ENCODE measurements at regions not wholly inside any gene's neighbourhood (a gene's known extent, or its start where the extent isn't known, plus 50 kb on each side); places are given as distances from the start of the nearest gene placed in this dataset.
"Not testable (repeated sequence)": the region's sequence is repeated elsewhere in the genome, so short reads cannot be mapped to it uniquely, and the experiment has no call there.

DNA sequence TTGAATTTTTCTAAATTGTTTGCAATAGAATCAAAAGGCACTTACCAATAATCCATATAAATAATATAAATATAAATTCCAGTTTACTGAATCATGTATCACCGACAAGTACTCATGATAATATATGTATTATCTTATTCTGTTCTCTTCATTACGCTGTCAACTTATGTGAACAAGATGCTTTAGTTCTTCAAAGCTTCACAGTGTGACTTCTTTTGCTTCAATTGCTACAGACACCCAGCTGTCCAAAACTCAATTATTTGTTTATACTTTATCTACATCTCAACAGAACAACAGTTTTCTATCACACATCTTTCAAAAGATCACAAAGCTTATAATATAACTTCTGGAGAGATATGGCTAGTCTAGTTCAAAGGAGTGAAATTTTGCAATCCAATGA lies 1499.9 kb upstream of the PCDH10 start (continued):
- TF ChIP-seq, protein P1, sequence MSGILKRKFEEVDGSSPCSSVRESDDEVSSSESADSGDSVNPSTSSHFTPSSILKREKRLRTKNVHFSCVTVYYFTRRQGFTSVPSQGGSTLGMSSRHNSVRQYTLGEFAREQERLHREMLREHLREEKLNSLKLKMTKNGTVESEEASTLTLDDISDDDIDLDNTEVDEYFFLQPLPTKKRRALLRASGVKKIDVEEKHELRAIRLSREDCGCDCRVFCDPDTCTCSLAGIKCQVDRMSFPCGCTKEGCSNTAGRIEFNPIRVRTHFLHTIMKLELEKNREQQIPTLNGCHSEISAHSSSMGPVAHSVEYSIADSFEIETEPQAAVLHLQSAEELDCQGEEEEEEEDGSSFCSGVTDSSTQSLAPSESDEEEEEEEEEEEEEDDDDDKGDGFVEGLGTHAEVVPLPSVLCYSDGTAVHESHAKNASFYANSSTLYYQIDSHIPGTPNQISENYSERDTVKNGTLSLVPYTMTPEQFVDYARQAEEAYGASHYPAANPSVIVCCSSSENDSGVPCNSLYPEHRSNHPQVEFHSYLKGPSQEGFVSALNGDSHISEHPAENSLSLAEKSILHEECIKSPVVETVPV (CRISPR knock-in tag; IDR thresholded peaks at IDR 0.05): no peak

DNA sequence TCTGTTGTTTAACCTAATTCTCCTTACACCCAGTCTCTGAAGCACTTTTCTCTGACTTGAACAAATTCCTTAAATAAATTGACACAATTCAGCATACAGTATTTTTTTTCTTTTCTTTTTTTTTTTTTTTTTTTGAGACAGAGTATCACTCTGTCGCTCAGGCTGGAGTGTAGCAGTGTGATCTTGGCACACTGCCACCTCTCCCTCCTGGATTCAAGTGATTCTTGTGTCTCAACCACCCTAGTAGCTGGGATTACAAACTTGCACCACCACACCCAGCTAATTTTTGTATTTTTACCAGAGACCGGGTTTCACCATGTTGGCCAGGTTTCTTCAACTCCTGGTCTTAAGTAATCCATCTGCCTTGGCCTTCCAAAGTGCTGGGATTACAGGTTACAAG lies 1498.1 kb upstream of the PCDH10 start:
- no peak for ATAC-seq
- TF ChIP-seq, protein P2, sequence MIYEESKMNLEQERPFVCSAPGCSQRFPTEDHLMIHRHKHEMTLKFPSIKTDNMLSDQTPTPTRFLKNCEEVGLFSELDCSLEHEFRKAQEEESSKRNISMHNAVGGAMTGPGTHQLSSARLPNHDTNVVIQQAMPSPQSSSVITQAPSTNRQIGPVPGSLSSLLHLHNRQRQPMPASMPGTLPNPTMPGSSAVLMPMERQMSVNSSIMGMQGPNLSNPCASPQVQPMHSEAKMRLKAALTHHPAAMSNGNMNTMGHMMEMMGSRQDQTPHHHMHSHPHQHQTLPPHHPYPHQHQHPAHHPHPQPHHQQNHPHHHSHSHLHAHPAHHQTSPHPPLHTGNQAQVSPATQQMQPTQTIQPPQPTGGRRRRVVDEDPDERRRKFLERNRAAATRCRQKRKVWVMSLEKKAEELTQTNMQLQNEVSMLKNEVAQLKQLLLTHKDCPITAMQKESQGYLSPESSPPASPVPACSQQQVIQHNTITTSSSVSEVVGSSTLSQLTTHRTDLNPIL (CRISPR knock-in tag; IDR thresholded peaks at IDR 0.05; ENCODE audit: low read depth): no peak
- TF ChIP-seq OSR1 (CRISPR knock-in tag; IDR thresholded peaks at IDR 0.05) (no peak), ZNF565 (CRISPR knock-in tag; conservative IDR thresholded peaks at IDR 0.05; ENCODE audit: low read depth) (no peak), ARNTL (CRISPR knock-in tag; IDR thresholded peaks at IDR 0.05; ENCODE audit: borderline replicate concordance, low read depth) (no peak), RARB (CRISPR knock-in tag; IDR thresholded peaks at IDR 0.05) (no peak), BACH2 (CRISPR knock-in tag; IDR thresholded peaks at IDR 0.05; ENCODE audit: borderline replicate concordance) (no peak), GLIS3 (CRISPR knock-in tag; IDR thresholded peaks at IDR 0.05) (no peak), ZNF70 (CRISPR knock-in tag; IDR thresholded peaks at IDR 0.05) (no peak)
- TF ChIP-seq, protein P3, sequence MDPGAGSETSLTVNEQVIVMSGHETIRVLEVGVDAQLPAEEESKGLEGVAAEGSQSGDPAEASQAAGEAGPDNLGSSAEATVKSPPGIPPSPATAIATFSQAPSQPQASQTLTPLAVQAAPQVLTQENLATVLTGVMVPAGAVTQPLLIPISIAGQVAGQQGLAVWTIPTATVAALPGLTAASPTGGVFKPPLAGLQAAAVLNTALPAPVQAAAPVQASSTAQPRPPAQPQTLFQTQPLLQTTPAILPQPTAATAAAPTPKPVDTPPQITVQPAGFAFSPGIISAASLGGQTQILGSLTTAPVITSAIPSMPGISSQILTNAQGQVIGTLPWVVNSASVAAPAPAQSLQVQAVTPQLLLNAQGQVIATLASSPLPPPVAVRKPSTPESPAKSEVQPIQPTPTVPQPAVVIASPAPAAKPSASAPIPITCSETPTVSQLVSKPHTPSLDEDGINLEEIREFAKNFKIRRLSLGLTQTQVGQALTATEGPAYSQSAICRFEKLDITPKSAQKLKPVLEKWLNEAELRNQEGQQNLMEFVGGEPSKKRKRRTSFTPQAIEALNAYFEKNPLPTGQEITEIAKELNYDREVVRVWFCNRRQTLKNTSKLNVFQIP (CRISPR knock-in tag; IDR thresholded peaks at IDR 0.05; ENCODE audit: borderline replicate concordance, low read depth): no peak
- TF ChIP-seq, protein P1 (CRISPR knock-in tag; IDR thresholded peaks at IDR 0.05): no peak

DNA sequence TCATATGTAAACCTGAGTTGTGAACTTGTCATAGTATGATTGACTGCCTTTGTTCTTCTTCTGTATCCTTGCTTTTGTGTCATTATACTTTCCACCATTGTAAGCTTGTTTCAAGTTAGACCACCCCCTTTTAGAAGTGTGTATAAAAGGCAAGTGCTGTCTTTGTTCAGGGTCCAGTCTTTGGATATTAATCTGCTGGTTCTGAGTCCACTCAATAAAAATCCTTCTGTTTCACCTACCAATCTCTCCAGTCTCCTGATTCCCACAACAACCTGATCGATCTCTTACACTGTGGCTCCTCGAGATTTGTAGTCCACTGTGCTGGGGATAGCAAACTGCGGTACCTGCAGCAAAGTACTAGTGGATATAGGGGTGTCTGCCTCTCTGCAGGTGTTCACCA lies 1465.8 kb upstream of the PCDH10 start:
- not testable (repeated sequence) for ATAC-seq

DNA sequence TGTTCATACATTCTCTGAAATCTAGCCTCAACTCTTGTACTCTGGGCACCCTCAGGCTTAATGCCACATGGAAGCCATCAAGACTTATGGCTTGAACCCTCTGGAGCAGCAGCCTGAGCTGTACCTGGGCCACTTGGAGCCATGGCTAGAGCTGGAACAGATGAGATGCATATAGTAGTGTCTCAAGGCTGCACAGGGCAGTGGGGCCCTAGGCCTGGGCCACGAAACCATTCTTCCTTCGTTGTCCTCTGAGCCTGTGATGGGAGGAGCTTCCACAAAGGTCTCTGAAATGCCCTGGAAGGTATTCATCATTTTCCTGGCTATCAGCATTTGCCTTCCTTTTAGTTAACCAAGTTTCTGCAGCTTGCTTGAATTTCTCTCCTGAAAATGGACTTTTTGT lies 1427.2 kb upstream of the PCDH10 start:
- ATAC-seq: no peak
- no peak for TF ChIP-seq SNAI2 (CRISPR knock-in tag; IDR thresholded peaks at IDR 0.05)
- TF ChIP-seq ARNTL (CRISPR knock-in tag; IDR thresholded peaks at IDR 0.05; ENCODE audit: borderline replicate concordance, low read depth): no peak
- TF ChIP-seq ZNF70 (CRISPR knock-in tag; IDR thresholded peaks at IDR 0.05): no peak
- TF ChIP-seq, protein P1 (CRISPR knock-in tag; IDR thresholded peaks at IDR 0.05): no peak
- TF ChIP-seq ESRRG (CRISPR knock-in tag; IDR thresholded peaks at IDR 0.05): no peak
- no peak for TF ChIP-seq ISL1 (CRISPR knock-in tag; IDR thresholded peaks at IDR 0.05)
- TF ChIP-seq, protein P2 (CRISPR knock-in tag; IDR thresholded peaks at IDR 0.05; ENCODE audit: low read depth): no peak
- no peak for TF ChIP-seq TOX (CRISPR knock-in tag; IDR thresholded peaks at IDR 0.05; ENCODE audit: borderline replicate concordance)
- TF ChIP-seq, protein P4, sequence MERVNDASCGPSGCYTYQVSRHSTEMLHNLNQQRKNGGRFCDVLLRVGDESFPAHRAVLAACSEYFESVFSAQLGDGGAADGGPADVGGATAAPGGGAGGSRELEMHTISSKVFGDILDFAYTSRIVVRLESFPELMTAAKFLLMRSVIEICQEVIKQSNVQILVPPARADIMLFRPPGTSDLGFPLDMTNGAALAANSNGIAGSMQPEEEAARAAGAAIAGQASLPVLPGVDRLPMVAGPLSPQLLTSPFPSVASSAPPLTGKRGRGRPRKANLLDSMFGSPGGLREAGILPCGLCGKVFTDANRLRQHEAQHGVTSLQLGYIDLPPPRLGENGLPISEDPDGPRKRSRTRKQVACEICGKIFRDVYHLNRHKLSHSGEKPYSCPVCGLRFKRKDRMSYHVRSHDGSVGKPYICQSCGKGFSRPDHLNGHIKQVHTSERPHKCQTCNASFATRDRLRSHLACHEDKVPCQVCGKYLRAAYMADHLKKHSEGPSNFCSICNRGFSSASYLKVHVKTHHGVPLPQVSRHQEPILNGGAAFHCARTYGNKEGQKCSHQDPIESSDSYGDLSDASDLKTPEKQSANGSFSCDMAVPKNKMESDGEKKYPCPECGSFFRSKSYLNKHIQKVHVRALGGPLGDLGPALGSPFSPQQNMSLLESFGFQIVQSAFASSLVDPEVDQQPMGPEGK (CRISPR knock-in tag; IDR thresholded peaks at IDR 0.05; ENCODE audit: borderline replicate concordance): no peak
- TF ChIP-seq BACH2 (CRISPR knock-in tag; IDR thresholded peaks at IDR 0.05; ENCODE audit: borderline replicate concordance): no peak
- no peak for TF ChIP-seq ZFP30 (CRISPR knock-in tag; IDR thresholded peaks at IDR 0.05)
- TF ChIP-seq ZFP3 (CRISPR knock-in tag; IDR thresholded peaks at IDR 0.05): no peak

DNA sequence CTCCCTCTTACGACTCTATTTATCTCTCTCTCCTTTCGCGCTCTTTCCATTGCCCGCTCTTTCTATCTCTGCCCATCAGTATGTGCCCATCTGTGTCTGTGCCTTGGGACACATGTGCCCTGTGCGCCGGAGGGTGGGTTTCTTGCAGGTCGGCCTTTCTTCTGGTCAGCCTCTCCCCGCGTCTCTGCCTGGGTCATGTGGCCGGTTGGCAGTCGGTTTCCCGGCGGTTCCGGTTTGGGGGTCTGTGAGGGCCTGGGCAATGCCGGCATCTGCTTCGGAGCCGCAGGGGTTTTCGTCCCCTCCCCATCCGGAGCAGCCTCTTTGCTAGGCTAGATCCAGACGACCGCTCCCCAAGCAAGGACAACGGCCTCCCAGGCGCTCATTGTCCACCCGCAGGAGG lies 1426.0 kb upstream of the PCDH10 start:
- ATAC-seq: not testable (repeated sequence)

DNA sequence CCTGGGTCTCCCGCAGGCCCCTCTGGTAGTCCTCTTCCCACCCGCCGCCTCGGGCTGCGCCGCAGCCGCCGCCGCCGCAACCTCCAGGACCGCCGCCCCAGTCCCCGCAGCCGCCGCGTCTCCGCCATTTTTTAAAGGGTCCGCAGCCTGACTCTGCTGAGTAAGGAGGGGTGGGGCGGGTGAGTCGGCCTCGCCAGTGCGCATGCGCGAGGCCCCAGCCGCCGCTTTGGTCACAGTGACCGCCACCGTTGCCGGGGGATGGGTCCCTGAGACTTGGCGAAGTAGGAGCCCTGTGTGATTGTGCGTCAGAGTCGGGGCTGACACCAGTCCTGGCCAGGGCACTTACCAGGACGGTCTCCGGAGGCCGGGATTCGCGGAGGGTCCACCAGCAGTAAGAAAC lies 1424.2 kb upstream of the PCDH10 start:
- ATAC-seq: not testable (repeated sequence)

DNA sequence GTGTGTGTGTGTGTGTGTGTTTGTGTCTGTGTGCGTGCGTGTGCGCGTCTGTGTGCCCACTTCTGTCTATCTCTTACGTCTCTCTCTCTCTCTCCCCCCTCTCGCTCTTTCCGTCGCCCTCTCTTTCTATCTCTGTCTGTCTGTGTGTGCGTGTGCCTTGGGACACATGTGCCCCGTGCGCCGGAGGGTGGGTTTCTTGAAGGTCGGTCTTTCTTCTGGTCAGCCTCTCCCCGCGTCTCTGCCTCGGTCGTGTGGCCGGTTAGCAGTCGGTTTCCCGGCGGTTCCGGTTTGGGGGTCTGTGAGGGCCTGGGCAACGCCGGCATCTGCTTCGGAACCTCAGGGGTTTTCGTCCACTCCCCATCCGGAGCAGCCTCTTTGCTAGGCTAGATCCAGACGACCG lies 1423.6 kb upstream of the PCDH10 start:
- ATAC-seq: not testable (repeated sequence)

DNA sequence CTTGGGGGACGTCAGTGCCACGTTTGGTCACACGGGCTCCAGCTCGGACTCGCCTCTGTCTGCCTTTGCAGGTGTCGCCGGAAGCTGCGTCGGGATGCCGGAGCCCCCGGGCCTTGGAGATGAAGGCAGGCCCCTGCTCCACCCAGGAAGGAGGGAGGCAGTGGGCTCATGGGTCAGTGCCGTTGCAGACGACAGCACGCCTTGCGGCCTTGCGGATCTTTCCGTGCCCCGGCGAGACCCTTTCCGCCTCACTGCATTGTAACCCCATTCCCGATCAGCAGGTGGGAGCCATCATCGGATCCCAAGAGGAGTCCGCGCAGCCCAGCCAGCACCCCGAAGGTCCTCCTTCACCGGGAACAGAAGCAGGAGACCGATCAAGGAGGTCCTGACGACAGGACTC lies 1422.2 kb upstream of the PCDH10 start:
- not testable (repeated sequence) for ATAC-seq

DNA sequence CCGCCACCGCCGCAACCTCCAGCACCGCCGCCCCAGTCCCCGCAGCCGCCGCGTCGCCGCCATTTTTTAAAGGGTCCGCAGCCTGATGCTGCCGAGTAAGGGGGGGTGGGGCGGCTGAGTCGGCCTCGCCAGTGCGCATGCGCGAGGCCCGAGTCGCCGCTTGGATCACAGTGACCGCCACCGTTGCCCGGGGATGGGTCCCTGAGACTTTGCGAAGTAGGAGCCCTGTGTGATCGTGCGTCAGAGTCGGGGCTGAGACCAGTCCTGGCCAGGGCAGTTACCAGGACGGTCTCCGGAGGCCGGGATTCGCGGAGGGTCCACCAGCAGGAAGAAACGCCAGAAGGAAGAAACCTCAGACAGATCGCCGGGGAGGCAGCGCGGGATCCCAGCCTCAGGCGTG lies 1421.7 kb upstream of the PCDH10 start:
- ATAC-seq: not testable (repeated sequence)
